ENCODE measurements at regions not wholly inside any gene's neighbourhood (a gene's known extent, or its start where the extent isn't known, plus 50 kb on each side); places are given as distances from the start of the nearest gene placed in this dataset.
"Not testable (repeated sequence)": the region's sequence is repeated elsewhere in the genome, so short reads cannot be mapped to it uniquely, and the experiment has no call there.

GRCh38 chr4:64125354-64125753 lies 283.9 kb downstream of the TECRL start:
- no peak for TF ChIP-seq CTCF (IDR thresholded peaks at IDR 0.05; ENCODE audit: low read depth, low read length, missing control alignments)
- DNase-seq (ENCODE audit: extremely low read depth, low read depth), result no peak
- no peak overlapping the region for H3K4me3 ChIP-seq (replicated peaks; ENCODE audit: low read depth, low read length)

GRCh38 chr4:64121803-64122202 lies 287.4 kb downstream of the TECRL start:
- no peak for DNase-seq (ENCODE audit: extremely low read depth, low read depth)
- H3K4me3 ChIP-seq (replicated peaks; ENCODE audit: low read depth, low read length), result no peak overlapping the region
- TF ChIP-seq CTCF (IDR thresholded peaks at IDR 0.05; ENCODE audit: low read depth, low read length, missing control alignments), result no peak

GRCh38 chr4:64105903-64106302 lies 303.3 kb downstream of the TECRL start:
- H3K4me3 ChIP-seq (replicated peaks; ENCODE audit: low read depth, low read length), result no peak overlapping the region
- DNase-seq (ENCODE audit: extremely low read depth, low read depth), result no peak
- no peak for TF ChIP-seq CTCF (IDR thresholded peaks at IDR 0.05; ENCODE audit: low read depth, low read length, missing control alignments)

GRCh38 chr4:64095398-64095797 lies 313.9 kb downstream of the TECRL start:
- DNase-seq (ENCODE audit: extremely low read depth, low read depth), result no peak
- no peak for TF ChIP-seq CTCF (IDR thresholded peaks at IDR 0.05; ENCODE audit: low read depth, low read length, missing control alignments)
- no peak overlapping the region for H3K4me3 ChIP-seq (replicated peaks; ENCODE audit: low read depth, low read length)

- no peak for TF ChIP-seq CTCF (IDR thresholded peaks at IDR 0.05; ENCODE audit: low read depth, low read length, missing control alignments)
- H3K4me3 ChIP-seq (replicated peaks; ENCODE audit: low read depth, low read length), result no peak overlapping the region
- DNase-seq (ENCODE audit: extremely low read depth, low read depth), result no peak
Measured at GRCh38 chr4:64079316-64079715, 329.9 kb downstream of the TECRL start.

GRCh38 chr4:64068096-64068495 lies 341.2 kb downstream of the TECRL start:
- no peak overlapping the region for H3K4me3 ChIP-seq (replicated peaks; ENCODE audit: low read depth, low read length)
- DNase-seq (ENCODE audit: extremely low read depth, low read depth), result no peak
- no peak for TF ChIP-seq CTCF (IDR thresholded peaks at IDR 0.05; ENCODE audit: low read depth, low read length, missing control alignments)

GRCh38 chr4:64062991-64063390 lies 346.3 kb downstream of the TECRL start:
- DNase-seq (ENCODE audit: extremely low read depth, low read depth), result no peak
- TF ChIP-seq CTCF (IDR thresholded peaks at IDR 0.05; ENCODE audit: low read depth, low read length, missing control alignments), result no peak
- no peak overlapping the region for H3K4me3 ChIP-seq (replicated peaks; ENCODE audit: low read depth, low read length)

GRCh38 chr4:64037033-64037432 lies 372.2 kb downstream of the TECRL start:
- not testable (repeated sequence) for DNase-seq (ENCODE audit: extremely low read depth, low read depth); H3K4me3 ChIP-seq (replicated peaks; ENCODE audit: low read depth, low read length)
